HG02884 (cell line): ENCODE measurements at regions not wholly inside any gene's neighbourhood (a gene's known extent, or its start where the extent isn't known, plus 50 kb on each side); places are given as distances from the start of the nearest gene placed in this dataset.

Experiments used
- ATAC-seq: cut with Tn5 transposase; IDR thresholded peaks from one replicate; pipeline ENCODE4 v1.9.1; 2021; ENCODE audit warnings: mild to moderate bottlenecking, moderate library complexity; ENCODE audit not compliant: unreplicated experiment

DNA sequence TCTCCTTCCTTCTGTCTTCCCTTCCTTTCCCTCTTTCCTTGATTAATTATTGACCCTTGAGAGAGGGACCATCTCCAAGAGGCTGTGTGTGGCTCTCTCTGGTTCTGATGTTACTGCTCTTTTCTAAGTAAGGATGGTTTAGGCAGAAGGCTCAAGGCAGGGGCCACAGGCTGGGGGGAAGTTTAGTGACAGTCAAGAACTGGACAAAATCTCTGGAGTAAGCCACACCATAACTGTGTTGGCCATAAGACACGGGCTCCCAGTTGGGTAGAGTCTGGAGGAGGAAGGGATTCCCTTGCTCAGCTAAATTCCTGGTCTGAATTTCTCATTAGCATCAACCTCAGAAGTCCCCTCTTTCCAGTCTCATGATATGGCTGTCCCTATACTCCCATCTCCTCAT is 74.7 kb downstream of the BUD13 start:
- no peak for ATAC-seq

DNA sequence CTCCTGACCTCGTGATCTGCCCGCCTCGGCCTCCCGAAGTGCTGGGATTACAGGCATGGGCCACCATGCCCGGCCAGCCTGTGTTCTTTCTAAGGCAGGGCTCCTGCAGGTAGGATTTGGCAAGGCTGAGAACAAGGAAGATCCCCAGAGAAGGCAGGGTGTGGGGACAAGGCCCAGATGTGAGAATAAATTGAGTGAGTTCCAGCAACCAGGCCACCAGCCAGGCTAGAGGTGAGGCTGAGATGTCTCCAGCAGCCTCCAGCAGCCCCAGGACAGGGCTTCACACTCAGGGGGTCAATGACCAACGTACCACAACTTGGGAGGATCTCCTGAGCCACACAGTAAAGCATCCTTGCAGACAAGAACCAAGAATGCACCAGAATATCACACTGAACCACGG is 75.1 kb downstream of the BUD13 start:
- no peak for ATAC-seq

DNA sequence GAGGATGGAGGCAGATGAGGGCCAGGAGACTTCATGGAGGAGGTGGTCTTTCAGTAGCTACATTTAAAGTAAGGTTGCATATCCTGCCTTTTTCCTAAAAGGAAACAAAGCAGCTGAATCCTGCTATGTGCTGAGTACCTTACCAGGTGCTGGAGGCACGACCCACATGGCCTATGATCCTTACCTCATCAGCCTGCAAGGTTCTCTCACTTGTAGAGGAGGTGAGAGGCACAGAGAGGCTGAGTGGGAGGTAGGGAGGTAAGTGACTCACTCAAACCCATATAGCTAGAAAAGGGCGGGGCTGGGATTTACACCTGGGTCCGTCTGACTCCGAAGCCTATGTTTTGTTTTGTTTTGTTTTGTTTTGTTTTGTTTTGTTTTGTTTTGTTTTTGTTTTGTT is 75.8 kb downstream of the BUD13 start:
- ATAC-seq, result no peak

DNA sequence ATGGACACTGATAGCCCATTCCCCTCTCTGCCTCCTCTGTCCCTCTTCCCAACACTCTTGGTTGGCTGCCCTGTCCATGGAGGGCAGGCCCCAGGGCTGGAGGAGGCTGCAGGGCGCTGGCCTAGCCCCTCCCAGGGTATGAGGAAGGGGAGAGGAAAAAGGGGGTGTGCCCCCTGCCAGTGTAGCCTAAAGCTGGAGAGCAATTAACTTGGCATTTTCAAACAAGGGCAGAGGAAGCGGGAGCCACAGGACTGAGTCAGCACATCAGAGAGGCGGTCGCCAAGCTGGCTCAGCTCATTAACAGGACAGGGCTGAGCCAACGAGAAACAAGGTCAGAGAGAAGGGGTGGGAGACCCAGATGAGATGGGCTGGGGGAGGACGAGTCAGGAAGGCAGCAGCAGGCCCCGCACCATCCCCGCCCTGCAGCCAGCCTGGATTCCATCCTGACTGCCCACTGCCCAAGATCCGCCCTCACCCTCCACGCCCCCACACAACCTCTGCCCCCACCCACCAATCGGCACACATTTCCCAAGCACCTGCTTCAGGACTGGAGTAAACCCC is 76.3 kb downstream of the BUD13 start:
- ATAC-seq, result no peak

DNA sequence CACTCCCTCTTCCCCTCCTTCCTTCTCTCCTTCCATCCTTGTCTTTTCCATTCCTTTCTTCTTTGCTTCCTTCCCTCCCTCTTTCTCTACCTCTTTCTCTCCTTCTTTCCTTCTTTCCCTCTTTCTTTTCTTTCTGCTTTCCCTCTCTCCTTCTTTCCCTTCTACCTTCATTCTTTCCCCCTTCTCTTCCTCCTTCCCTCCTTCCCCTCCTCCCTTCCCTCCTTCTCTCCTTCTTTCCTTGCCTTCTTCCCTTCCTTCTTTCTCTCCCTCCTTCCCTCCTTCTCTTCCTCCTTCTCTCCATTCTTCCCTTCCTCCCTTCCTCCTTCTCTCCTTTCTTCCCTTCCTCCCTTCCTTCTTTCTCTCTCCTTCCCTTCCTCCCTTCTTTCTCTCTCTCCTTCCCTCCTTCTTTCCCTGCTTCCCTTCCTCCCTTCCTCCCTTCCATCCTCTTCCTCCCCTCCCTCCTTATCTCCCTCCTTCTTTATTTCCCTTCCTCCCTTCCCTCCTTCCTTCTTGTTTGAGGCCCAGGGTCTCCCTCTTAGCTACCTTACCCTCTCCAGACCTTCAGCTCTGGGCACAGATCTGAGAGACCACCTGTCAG is 77.0 kb downstream of the BUD13 start:
- ATAC-seq, result no peak

DNA sequence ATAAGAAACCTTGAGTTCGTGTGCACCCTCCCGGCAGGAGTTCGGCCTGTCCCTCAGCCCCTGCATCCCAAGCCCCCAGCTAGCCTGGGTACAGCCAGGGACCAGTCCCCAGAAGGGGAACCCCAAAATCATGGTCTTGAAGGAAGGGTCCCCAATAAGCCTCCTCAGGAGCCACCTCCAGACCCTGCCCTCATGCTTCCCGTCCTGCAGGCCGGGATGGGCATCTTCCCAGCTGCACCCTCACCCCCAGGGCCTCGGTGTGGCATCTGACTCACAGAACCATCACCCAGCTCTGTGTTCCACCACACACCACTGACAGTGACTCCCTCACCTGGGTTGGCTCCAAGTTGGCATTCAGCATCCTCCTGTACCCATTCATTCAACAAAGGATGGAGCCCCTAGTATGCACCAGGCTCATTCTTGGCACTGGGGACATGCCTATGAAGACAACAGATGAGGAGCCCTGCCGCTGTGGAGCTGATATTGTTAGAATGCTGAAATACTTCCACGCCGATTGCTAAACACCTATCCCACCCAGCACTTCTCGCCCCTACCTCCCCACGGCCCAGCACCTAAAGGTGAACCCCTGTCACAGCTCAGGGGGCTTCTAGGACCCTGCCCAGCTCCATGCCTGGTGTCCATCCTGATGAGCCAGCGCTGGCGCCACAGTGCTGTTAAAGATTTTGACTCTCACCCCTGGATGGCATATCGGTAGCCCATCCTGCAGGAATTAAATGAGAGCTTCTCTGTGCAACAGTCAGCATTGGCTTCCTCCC is 77.8 kb downstream of the BUD13 start:
- no peak for ATAC-seq

DNA sequence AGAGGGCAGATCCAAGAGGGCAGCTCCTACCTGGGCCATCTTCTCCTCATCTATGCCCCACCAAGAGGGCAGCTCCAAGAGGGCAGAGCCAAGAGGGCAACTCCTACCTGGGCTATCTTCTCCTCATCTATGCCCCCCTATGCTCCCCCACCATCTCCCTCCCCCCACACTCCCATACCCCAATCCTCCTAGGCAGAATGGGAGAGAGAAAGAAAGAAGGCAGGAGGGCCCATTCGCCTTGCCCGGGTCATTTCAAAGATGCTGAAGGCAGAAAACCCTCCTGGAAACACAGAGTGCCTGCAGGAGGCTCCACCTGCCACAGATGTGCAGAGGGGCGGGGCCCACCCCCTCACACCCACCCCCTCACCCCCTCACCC is 78.5 kb downstream of the BUD13 start:
- ATAC-seq, result no peak

DNA sequence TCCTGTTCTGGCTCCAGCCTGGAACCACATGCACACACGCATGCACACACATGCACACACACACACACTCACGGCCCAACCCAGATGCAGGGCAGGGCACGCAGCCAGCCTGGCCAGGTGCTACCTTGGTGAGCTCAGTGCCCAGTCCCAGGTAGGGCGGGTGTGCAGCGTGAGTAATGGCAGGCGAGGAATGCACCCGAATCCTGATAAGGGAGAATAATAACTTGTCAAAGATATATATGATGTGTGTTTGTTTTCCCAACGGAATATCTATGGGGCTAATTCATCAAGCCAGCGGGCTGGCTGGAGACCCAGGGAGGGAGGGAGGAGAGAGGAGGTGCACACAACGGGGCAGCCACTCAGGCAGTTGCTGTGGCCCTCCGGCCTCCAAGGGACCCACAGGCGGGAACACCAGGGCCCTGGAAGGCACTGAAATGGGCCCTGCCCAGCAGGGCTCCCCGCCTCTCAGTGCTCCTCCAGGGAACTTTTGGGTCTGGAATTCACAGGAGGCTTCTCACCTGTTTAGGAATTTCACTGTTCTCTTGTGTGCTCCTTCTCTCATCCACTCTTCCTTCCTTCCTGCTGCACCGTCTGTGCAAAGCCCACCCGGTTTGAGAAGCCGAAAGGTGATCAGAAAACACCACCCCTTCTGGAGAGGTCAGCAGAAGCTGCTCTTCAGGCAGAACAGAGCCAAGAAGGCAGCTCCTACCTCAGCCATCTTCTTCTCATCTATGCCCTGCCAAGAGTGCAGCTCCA is 79.0 kb downstream of the BUD13 start:
- no peak for ATAC-seq

DNA sequence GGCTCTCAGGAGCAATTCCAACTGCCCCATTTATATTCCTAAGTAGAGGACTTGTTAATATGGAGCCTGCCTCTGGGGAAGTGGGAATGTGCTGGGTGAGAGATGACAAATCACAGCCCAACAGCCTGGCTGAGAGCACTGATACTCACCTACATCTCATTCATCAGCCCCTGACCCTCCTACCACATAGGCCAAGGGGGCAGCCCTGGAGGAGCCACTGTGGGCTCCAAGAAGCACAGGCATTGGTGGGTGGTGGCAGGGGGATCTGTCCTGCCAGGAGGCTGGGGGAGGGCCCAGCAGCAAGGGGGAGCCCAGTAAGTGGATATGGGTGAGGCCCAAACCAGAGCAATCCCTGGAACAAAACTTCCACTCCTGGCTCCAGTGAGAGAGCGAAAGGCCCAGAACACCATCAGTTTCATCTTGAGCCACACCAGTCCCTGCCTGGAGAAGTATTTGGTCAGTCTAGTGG is 79.7 kb downstream of the BUD13 start:
- no peak for ATAC-seq

DNA sequence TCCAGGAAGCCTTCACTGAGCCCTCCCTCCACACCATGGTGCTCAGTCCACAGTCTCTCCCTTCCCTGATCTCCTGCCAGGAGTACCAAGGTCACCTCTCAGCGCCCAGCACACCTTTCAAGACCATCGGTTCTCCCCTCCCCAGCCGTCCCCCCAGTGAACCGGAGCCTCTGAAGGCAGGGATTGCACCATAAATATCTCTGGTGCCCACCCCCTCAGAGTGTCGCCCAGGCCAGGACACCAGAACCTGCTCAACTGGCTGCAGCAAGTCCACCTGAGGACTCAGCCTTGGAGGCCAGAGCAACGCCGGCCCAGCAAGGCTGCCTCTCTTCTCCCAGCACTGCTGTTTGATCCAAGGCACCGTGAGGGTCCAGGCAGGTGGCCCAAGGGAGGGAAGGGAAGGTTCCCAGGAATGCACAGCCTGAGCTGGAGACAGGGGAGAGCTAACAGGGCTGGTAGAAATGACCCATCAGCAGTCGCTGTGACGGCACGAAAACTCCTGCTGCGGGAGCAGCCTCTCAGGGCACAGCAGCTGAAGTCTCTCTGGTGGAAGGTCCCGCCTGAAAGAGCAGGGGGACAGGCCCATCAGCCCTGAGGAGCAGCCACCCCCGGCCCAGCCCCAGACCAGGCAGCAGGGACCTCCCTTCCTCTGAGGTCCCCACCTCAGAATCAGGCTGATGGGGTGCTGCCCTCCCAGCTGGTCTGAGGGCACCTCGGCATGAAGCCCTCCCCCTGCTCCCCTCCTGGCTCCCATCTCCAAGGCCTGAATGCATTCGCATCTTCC is 80.3 kb downstream of the BUD13 start:
- no peak for ATAC-seq

DNA sequence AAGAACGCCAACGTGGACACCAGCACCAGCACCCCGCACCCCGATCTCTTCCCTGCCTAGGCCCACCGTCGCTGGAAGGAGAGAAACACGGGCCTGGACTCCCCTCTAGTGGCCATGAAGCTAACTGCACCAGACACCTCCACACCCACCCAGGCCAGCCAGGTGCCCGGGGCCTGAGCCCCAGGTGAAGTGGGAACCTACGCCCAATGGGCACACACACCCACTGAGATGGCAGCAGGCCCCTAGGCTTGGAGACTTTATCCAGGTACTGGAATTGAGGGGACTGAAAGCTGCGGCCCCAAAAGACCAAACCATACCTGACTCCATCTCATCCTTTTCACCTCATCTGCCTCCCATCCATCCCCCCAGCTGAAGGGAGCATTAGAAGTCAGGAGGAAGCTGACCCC is 81.0 kb downstream of the BUD13 start:
- ATAC-seq, result peak; percentile 74

DNA sequence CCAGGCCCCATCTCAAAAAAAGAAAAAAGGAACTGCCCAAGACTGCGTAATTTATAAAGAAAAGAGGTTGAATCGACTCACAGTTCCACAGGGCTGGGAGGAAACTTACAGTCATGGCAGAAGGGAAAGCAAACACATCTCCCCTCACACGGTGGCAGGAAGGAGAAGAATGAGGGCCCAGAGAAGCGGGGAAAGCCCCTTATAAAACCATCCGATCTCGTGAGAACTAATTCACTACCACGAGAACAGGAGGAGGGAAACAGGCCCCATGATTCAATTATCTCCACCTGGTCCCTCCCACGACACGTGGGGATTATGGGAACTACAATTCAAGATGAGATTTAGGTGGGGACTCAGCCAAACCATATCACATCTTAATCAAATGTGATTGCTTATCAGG is 82.2 kb downstream of the BUD13 start:
- ATAC-seq, result no peak

DNA sequence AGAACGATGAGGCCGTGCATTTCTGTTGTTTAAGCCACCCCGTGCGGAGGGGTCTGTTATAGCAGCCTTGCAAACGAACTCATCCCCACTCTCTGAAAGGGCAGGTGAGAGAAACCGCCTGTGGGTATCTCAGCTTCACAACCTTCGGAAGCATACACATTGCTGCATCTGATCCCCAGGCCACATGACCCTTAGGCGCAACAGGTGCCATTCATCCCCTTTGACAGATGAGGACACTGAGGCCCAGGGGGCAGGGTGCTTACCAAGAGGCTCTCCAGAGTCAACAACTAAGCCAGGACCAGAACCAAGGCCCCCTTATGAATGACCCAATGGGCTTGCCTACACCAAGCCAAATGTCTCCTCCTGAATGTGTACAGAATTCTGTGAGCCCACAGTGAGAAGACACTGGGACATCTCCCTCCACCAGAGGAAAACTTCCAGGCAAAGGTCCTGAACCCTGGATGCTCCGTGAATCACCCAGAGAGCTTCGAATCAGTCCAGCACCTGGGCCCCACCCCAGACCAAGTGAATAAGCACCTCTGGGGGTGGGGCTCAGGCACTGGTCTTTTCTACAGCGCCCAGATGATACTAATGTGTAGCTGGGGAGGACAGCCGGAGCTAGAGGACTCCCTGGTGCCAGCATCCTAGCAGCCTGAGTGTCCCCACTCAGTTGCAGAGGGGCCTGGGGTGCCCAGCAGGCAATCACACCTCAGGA is 83.2 kb downstream of the BUD13 start:
- no peak for ATAC-seq

DNA sequence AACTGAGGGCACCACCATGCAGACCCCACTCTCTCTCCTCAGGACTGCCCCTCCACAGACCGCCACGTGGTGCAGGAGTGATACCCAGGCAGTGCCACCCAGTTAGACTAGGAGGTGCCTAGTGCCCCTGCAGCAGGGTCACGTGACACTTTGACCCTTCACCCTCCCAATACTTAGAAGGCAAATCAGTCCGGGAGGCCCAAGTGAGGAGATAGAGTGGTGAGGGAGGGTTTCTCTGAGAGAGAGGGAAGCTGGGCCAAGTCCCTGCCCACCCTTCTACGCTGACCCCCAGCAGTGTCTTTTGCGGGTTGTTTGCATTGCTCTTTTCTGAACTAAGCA is 84.6 kb downstream of the BUD13 start:
- no peak for ATAC-seq

DNA sequence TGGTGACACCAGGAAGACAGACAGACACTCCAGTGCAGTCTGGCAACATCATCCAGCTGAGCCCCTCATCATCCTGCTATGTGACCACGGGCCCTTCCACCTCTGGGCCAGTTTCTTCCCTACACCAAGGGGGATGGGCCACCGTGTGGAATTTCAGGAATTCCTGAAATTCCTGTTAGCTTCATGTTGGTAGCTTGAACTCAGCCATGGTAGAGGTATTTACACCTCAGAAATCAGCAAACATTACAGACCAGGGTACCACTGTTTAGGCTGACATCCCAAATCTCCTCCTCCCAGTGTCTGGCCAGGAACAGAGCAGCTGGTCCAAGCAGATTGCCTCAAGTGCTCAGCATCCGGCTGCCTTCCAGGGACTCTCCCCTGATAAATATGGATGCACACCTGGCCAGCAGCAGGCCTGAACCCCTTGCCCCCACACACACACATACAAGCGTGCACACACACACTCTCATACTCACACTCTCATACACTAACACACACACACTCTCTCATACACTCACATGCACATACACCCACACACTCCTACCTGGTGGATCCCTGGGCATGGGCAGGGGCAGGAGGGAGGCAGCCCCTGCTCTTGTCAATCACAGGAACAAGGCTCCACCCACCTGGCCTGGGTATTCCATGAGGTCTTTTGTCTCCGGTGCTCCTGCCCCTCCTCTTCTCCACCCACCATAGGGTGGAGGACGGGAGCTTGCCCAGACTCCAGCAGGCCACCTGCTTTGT is 85.2 kb downstream of the BUD13 start:
- no peak for ATAC-seq

DNA sequence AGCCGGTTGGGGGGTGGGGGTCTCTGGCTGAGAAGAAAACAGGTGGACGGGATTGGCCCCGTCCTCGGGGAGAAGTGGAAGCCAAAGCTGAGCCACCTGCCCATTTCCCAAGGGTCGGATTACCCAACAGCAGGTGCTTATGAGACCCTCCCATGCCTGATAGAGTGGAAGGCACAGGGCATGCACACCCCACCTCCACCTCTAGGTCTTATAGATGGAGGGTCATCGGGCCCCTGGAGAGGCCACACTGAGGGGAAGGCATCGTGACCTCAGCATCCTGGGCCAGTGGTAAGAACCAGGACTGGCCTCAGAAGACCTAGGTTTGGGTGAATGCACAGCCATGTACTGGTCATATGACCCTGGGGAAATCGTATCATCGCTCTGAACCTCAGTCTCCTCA is 85.9 kb downstream of the BUD13 start:
- ATAC-seq, result no peak

DNA sequence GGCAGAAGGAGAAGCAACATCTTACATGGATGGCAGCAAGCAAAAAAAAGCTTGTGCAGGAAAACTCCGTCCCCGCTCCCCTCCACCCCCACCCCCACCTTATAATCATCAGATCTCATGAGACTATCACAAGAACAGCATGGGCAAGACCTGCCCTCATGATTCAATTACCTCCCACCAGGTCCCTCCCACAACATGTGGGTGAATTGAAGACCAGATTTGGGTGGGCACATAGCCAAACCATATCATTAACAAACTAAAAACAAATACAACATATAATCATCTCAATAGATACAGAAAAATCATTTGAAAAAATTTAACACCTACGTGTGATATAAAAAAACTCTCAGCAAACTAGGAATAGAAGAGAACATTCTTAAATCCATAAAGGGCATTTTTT is 88.8 kb downstream of the BUD13 start:
- ATAC-seq, result no peak

DNA sequence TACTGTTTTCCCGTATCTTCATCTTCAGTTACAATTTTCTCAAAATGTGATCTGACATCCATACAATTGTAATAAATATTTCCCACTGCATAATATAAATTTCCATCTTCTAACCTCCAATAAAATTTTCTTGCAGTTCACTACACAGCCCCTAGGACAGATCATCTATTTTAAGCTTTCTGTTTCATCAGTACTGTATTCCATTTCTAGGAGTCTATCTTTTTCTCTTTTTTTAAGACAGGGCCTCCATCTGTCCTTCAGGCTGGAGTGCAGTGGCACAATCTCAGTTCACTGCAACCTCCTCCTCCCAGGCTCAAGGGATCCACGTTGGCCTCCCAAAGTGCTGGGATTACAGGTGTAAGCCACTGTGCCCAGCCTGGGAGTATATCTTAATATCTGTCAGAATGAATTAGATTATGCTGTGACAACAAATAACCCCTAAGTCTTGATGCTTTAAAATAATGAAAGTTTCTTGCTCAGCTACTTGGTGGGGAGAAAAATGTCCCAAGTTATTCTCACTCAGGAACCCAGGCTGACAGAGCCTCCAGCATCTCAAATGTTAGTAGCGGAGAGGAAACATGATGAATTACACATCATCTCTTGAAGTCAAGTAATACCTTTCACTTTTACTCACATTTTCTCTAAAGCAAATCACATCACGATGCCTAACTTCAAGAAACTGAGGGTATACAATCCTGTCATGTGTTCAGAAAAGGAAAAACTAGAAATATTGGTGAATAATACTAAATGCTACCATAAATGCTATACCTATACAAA is 92.2 kb downstream of the BUD13 start:
- ATAC-seq, result no peak

DNA sequence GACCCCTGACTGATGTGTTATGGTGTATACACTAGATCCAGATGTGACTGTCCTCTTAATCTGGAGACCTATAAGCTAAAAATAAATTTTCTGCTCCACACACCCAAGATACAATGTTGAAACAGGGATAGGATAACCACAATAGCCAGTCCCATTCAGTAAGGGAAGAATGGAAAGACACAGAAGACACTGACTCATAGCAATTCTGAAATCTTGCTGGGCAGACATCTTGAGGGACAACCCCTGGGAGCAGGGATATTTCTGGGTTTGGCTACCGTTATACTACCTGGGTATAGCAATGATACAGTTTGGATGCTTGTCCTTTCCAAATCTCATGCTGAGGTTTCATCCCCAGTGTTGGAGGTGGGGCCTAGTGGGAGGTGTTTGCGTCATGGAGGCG is 93.9 kb downstream of the BUD13 start:
- ATAC-seq, result no peak
